Sciatic nerve (tissue), 2 donors: ENCODE measurements at regions not wholly inside any gene's neighbourhood (a gene's known extent, or its start where the extent isn't known, plus 50 kb on each side); places are given as distances from the start of the nearest gene placed in this dataset.

ENCODE experiments used
- ATAC-seq: fragments of 200-7000 bp; cut with Tn5 transposase; one replicate; pipeline ENCODE4 v1.9.1; 2020; ENCODE audit warnings: mild to moderate bottlenecking, moderate library complexity
- DNase-seq: peaks from one replicate; pipeline ENCODE4 v3.0.0-alpha.2; 2020; ENCODE audit warnings: low spot score
- intact Hi-C: fragments of 100-400 bp; cut with DNase I; formaldehyde crosslinking; loops from one replicate; pipeline ENCODE4 v1.14.2; 2022
- donor health status: DM: no; HTN: no; CAD: no.
- donor health status: DM: no; HTN: no; CAD: no.

- ATAC-seq: no peak
- no peak for DNase-seq
- intact Hi-C loops: no loop called here
Observed at GRCh38 chr6:1077478-1078416, 234.2 kb upstream of the FOXQ1 start.

- no peak for ATAC-seq
- intact Hi-C loops: no loop called here
- DNase-seq: no peak
Observed at GRCh38 chr6:1076531-1077459, 235.1 kb upstream of the FOXQ1 start.

- intact Hi-C loops: no loop called here
- DNase-seq (no peak), ATAC-seq (no peak)
Observed at GRCh38 chr6:1075880-1076279, 236.0 kb upstream of the FOXQ1 start.

GRCh38 chr6:1075444-1075843 lies 236.5 kb upstream of the FOXQ1 start:
- ATAC-seq: no peak

GRCh38 chr6:1070085-1070521 lies 241.8 kb upstream of the FOXQ1 start:
- intact Hi-C loops: no loop called here
- no peak for DNase-seq
- ATAC-seq: no peak

More at GRCh38 chr6:1075444-1075843, 236.5 kb upstream of the FOXQ1 start:
- intact Hi-C loops: no loop called here
- DNase-seq: no peak

- ATAC-seq (no peak), DNase-seq (no peak)
- intact Hi-C loops: no loop called here
Observed at GRCh38 chr6:1068905-1069304, 243.0 kb upstream of the FOXQ1 start.

- DNase-seq (no peak), ATAC-seq (no peak)
- intact Hi-C loops: no loop called here
Observed at GRCh38 chr6:1068068-1068467, 243.8 kb upstream of the FOXQ1 start.

- ATAC-seq (no peak), DNase-seq (no peak)
- intact Hi-C loops: no loop called here
Observed at GRCh38 chr6:1067346-1067745, 244.6 kb upstream of the FOXQ1 start.

- no peak for DNase-seq
- no peak for ATAC-seq
- intact Hi-C loops: no loop called here
Observed at GRCh38 chr6:1066449-1067090, 245.3 kb upstream of the FOXQ1 start.

- no peak for ATAC-seq
- DNase-seq: no peak
- intact Hi-C loops: no loop called here
Observed at GRCh38 chr6:1065986-1066385, 245.9 kb upstream of the FOXQ1 start.

- DNase-seq: no peak
- no peak for ATAC-seq
- intact Hi-C loops: no loop called here
Observed at GRCh38 chr6:1063671-1064355, 248.1 kb upstream of the FOXQ1 start.

GRCh38 chr6:1062786-1063545 lies 248.9 kb upstream of the FOXQ1 start:
- intact Hi-C loops: no loop called here
- ATAC-seq (no peak), DNase-seq (no peak)

GRCh38 chr6:1059596-1059995 lies 252.3 kb upstream of the FOXQ1 start:
- ATAC-seq (no peak), DNase-seq (no peak)
- intact Hi-C loops: no loop called here

- intact Hi-C loops: no loop called here
- no peak for DNase-seq
- no peak for ATAC-seq
Observed at GRCh38 chr6:1057490-1058135, 254.3 kb upstream of the FOXQ1 start.

- intact Hi-C loops: no loop called here
- no peak for DNase-seq
- ATAC-seq: no peak
Observed at GRCh38 chr6:1055015-1055921, 256.6 kb upstream of the FOXQ1 start.

- ATAC-seq: no peak
- intact Hi-C loops: no loop called here
Observed at GRCh38 chr6:1054653-1055014, 257.3 kb upstream of the FOXQ1 start.

GRCh38 chr6:1053586-1053985 lies 258.3 kb upstream of the FOXQ1 start:
- DNase-seq (no peak), ATAC-seq (peak; percentile 60)
- intact Hi-C loops: no loop called here

More at GRCh38 chr6:1054653-1055014, 257.3 kb upstream of the FOXQ1 start:
- no peak for DNase-seq
